ENCODE measurements at regions not wholly inside any gene's neighbourhood (a gene's known extent, or its start where the extent isn't known, plus 50 kb on each side); places are given as distances from the start of the nearest gene placed in this dataset.

DNA sequence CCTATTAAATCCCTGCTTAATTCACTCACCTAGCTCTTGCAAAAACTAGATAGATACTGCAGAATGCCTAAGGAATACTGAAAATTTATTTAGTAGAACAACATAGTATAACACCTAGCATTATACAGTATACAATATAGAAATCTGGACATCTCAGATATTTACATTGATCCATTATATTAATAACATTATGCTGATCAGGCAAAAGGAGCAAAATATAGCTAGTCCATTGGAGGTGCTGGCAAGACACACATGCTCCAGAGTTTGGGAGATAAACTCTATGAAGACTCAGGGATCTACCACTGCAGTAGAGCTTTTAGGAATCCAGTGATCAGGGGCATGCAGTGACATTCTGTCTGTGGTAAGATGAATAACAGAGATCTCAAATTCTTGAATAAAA, 357.6 kb downstream of the TBC1D4 start:
- no peak for DNase-seq

DNA sequence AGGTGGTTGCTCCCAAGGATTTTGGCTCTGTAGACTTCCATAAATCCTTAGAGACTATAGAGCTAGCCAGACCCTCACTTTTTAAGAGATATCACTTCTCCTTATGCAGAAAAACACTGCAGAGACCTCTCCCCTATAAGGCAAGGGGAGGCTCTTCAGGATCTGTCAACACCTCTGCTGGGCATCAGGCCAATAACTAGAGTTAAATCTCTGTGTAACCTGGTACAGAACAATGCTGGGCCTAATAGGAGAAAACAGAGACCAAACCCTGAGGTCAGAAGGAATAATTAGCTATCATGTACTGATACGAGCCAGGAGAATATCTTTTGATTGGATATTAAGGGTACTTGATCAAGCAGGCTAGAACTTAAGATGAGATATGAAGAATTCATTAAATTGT, 358.5 kb downstream of the TBC1D4 start:
- no peak for DNase-seq

- no peak for DNase-seq
Observed at GRCh38 chr13:75120085-75120484, 361.9 kb downstream of the TBC1D4 start.

DNA sequence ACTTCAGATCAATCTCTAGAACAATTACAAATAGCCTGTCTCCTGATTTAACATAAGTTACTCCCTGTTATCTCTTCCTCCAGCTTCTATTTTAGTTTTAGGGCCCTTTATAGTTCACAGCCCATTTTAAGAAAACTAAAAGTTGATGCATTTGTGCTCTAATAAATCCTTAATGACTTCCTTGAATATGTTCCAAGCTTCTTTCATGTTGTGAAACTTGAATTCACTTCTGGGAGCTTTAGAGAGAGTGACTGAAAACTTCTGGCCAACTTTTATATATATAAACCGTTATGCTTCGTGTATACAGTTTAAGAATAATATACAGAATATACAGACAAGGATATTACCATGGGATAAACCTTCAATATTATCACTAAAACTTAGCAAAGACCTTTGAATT, 366.8 kb downstream of the TBC1D4 start:
- no peak for DNase-seq

DNA sequence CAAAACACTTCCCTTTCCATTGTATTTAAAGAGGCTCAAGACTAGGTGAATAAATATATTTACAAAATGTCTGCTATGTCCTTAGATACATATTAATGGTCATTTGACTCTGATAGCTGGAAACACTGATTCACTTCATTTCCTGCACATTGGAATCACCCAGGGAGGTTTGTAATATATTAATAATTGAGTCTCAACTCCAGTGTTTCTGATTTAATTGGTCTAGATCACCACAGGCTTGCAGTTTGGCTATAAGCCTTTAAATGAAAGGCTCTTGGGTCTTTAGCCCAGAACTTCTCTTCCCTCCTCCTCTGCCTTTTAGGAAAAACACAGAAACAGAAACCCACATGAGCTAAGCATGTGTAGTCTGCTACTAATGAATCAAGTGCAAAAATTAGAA, 378.0 kb downstream of the TBC1D4 start:
- DNase-seq: no peak

- DNase-seq: no peak
Observed at GRCh38 chr13:75102001-75102716, 379.8 kb downstream of the TBC1D4 start.

DNA sequence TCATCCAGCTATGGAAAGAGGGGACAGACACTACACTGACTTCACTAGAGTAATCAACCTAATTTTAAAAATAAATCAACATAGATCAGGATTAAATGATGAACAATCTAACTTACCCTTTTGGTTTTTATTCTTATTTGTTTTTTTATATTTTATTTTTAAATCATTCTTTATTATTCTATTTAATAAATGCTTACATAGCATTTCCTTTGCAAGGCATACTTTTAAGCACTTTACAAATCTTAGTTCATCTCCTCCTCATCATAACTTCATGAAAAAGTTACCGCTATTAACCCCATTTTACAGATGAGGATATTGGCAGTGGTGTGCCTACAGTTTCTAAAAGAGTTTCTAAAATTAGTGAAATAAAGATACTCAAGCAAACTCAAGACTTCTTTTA, 380.6 kb downstream of the TBC1D4 start:
- no peak for DNase-seq

DNA sequence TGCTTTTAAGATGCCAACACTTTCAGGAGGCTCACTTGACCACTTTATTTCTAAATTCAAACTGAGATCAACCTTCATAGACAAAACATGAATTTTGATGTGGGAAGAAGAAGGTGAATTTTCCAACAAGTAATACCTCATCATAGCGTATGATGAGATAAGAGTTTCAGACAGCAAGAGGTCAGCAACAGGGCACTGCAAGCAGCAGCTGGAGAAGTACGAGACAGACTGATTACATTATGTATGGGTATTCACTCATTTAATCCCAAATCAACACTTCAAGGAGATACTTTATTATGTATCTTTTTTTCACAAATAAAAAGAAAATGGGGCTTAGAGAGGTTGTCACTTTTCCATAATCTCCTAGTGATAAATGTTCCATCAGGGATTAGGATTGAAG, 389.8 kb downstream of the TBC1D4 start:
- no peak for DNase-seq

GRCh38 chr13:75091718-75092117, 390.3 kb downstream of the TBC1D4 start:
- DNase-seq: no peak

- DNase-seq: no peak
Observed at GRCh38 chr13:75090872-75091615, 390.9 kb downstream of the TBC1D4 start.

DNA sequence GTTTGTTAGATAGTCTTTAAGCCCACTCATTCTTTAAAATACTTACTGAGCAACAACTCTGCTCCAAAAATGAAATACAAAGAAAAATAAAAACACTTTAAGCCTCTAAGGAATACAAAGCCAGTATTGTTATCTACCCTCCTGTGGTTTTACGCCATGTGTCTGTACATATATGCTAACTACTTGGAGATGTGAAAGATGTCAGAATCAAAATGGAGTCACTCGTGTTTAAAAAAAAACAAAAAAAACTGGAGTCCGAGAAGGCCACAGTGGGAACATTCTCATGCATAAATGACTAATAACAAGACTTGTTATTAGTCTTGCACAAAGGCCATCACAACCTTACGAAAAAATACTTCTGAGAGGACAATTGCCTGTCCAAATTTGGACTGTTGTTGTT, 393.1 kb downstream of the TBC1D4 start:
- DNase-seq: no peak

DNA sequence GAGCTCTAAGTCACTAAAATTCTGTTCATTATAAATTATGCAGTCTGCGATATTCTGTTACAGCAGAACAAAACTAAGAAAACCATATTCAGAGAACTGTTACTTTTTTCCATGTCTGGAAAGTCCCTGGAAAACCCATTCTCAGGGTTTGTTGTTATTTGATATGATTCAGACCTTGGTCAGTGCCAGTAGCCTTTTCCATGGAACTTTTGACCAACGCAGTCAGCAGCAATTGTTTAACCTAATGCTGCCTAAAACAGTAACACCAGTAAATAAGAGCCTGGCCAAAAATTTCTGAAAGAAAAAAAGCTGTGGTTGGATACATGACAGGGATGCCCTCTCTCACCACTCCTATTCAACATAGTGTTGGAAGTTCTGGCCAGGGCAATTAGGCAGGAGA, 402.7 kb downstream of the TBC1D4 start:
- DNase-seq: no peak

DNA sequence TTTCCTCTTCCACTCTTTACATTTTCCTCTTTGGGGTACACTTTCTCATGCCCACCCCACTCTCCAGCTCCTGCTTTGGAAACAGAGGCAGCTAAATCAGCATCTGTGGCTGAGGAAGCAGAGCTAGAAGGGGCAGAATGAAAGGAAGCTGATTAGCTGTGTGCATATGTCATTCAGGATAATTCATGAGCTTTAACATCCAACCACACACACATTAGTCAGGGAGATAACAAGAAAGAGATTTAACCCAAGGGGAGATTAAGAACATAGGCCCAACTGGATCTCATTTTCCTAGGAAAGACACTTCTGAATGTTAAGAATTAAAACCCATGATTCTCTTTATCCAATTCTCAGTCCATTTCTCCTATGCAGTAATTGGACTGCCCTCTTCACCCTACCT, 405.5 kb downstream of the TBC1D4 start:
- no peak for DNase-seq

- DNase-seq: no peak
Observed at GRCh38 chr13:75073786-75074185, 408.2 kb downstream of the TBC1D4 start.

GRCh38 chr13:75072891-75073290, 409.1 kb downstream of the TBC1D4 start:
- DNase-seq: no peak

DNA sequence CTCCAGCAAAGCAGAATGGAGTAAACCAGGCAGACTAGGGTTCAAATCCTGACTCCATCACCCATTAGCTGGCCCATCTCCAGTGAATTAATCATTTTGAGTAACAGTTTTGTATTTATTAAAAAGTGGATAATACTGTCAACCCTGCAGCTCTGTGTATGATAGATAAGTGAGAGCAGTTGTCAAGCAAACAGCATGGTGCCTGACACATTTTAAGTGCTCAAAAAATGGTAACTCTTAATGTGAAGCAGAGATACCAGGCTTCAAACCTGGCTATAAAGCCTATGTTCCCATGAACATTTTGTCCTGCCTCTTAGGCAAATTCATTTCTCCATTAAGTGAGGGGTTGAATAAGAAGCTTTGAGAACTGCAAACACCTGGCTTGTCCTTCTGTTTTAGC, 409.6 kb downstream of the TBC1D4 start:
- no peak for DNase-seq

DNA sequence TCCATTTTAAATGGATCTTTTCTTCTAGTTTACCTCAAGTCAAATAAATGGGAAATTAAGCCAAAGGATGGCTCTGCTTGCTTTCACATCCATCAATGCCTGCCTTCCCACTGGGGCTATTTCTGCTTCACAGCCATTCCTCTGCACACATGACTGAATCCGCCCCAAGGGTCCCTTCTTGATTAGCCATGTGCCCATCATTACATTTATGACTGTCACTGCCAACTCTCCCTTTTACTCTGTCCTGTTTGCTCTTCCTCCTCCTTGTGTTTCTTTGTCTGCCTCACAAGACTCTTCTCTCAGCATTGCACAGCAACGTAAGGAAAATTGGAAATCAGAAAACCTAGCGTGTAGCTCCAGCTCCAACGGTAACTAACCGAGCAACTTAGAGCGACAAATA, 410.2 kb downstream of the TBC1D4 start:
- DNase-seq: no peak

GRCh38 chr13:75071395-75071794, 410.6 kb downstream of the TBC1D4 start:
- no peak for DNase-seq

DNA sequence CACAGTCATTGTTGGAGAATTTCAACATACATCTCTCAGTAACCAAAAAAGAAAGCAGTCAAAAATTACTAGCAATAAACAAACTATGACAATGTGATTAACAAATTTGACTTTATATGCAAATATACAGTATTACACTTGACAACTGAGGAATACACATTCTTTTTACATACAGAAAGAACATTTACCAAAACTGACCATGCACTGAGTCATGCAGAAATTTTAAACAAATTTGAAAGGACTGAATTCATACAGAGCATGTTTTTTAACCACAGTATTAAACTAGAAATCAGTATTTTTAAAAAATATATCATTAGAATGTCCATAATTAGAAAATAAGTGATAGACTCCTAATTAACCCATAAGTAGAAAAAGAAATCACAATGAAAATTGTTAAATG, 420.1 kb downstream of the TBC1D4 start:
- DNase-seq: no peak

DNA sequence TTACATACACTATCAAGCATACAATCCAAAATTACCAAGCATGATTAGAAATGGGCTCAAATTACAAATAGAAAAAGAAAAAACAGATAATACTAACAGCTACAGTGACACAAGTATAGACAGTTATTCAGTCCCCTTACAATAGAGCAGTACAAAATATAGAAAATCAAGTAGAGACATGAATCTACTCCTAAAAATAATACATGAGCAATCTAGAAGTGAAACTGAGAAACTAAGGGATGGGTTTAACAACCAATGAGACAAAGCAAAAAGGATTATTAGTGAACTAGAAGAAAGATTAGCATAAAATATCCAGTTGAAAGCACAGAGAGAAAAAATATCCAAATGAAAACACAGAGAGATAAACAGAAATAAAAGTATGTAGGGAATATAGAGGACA, 426.7 kb downstream of the TBC1D4 start:
- DNase-seq: no peak

DNA sequence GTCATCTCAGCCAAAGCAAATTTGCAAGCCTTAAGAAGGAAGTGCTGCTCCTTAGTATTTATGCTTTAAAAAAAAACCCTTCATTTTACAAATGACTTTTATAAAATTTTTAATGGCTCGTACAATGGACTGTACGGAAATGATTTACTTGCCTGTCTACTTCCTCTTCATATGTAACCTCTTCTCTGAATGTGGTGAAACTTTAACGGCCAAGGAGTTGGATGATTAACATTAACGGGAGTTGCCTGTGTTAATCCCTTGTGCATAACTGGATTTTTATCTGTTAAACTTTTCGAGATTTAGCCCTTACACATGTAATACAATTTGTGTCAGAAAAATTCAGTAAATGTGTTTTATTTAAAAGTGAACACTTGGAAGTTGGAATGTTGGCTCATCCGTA, 429.4 kb downstream of the TBC1D4 start:
- DNase-seq: no peak

DNA sequence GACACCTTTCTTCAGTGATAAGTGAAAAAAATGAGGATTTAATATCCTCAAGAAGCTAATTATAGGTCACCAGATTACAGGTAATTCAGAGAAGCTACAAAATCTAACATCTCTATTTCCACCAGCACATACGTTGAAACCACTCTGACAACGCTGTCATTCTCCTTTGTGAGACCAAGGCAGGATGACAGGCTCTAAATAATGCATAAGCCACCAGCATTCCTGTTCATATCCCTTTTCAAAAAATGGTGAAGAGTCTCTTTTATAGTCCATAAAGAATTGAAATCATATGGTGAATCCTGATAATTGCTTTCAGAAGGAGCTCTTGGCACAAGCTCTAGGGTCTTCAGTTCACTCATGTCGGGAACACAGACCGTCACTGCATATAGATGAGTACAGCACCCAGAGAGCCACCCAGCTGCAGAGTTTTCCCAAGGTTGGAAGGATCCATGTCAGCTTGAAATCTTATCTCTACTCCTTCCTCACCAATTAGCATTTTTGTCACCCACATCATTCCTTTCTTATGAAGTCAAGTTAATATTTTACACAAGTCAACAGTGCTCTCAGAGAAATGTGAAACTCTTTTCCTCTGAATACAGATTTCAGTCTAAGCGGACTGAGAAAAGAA, 431.4 kb downstream of the TBC1D4 start:
- DNase-seq: no peak

DNA sequence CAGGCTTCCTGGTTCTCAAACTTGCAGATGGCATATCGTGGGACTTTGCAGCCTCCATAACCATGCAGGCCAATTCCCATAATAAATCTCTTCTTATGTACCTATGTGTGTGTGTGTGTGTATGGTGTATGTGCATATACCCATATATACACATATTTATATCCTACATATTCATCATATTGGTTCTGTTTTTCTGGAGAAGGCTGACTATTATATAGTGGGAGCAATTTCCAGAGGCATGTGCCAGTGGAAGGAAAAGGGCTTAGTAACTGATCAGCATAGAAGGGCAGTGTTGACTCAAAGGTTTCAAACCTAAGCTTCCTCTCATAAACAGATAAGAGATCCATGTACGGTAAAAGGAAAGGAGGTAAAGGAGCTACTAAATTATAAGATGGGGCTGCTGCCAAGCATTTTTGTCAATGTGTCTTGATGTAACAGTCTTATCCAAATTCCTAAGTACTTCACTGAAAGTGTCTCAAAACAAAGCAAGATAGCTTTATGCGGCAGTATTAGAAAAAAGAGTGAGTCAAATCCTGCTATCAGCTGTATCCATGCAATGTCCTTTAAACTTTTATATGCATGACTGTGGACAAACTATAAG, 432.1 kb downstream of the TBC1D4 start:
- no peak for DNase-seq

- no peak for DNase-seq
Observed at GRCh38 chr13:75042807-75043206, 439.2 kb downstream of the TBC1D4 start.
